ENCODE measurements at regions not wholly inside any gene's neighbourhood (a gene's known extent, or its start where the extent isn't known, plus 50 kb on each side); places are given as distances from the start of the nearest gene placed in this dataset.

DNA sequence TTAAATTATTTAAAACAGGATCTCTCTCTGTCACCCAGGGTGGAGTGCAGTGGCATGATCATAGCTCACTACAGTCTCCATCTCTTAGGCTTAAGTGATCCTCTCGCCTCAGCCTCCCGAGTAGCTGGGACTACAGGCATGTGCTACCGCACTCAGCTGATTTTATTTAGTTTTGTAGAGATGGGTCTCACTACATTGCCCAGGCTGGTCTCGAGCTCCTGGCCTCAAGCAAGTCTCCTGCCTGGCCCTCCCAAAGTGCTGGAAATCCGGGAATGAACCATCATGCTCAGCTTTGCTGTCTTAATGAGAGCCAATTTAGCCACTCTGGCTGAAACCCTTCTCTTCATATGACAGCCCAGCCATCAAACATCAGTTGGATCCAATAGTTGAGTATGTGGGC is 53.3 kb upstream of the NRP1 start:
- Mint-ChIP-seq H3K36me3 (no peaks in the 10 kb centered on the region), H3K4me1 (no peaks in the 10 kb centered on the region), H3K27me3 (ENCODE audit: low read depth in 3 of 3) (peaks cover 0 to 9% (median 7%) of the 10 kb centered on the region in 3 donors), H3K4me3 (no peak overlapping the region), H3K27ac (no peak overlapping the region), H3K9me3 (peaks cover 0 to 7% (median 3%) of the 10 kb centered on the region in 7 donors)
- TF ChIP-seq, protein P1, sequence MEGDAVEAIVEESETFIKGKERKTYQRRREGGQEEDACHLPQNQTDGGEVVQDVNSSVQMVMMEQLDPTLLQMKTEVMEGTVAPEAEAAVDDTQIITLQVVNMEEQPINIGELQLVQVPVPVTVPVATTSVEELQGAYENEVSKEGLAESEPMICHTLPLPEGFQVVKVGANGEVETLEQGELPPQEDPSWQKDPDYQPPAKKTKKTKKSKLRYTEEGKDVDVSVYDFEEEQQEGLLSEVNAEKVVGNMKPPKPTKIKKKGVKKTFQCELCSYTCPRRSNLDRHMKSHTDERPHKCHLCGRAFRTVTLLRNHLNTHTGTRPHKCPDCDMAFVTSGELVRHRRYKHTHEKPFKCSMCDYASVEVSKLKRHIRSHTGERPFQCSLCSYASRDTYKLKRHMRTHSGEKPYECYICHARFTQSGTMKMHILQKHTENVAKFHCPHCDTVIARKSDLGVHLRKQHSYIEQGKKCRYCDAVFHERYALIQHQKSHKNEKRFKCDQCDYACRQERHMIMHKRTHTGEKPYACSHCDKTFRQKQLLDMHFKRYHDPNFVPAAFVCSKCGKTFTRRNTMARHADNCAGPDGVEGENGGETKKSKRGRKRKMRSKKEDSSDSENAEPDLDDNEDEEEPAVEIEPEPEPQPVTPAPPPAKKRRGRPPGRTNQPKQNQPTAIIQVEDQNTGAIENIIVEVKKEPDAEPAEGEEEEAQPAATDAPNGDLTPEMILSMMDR (IDR thresholded peaks at IDR 0.05) = no peak
- WGBS (ENCODE audit: insufficient coverage) = 100% methylated on average over 1 of the region's 5 CpGs
- Histone ChIP-seq H2AFZ (ENCODE audit: insufficient read depth, low read depth, low read length, poor library complexity, severe bottlenecking) (no peak overlapping the region), H3K27ac (ENCODE audit: low read depth in 1 of 2, low read length in 2 of 2) (no peak overlapping the region), H3K9me3 (replicated peaks in 1 of 2; ENCODE audit: control insufficient read depth in 1 of 2, insufficient read depth in 1 of 2, low read length in 2 of 2) (no peaks in the 10 kb centered on the region), H3K4me3 (replicated peaks in 1 of 3; ENCODE audit: low read depth in 2 of 3, low read length in 3 of 3) (no peak overlapping the region), H3K4me2 (replicated peaks; ENCODE audit: extremely low read depth, low read length, poor library complexity, severe bottlenecking) (no peak overlapping the region), H4K20me1 (ENCODE audit: insufficient read depth, low read length) (no peaks in the 10 kb centered on the region), H3K9ac (ENCODE audit: insufficient read depth, low read length, poor library complexity, severe bottlenecking) (no peak overlapping the region), H3K79me2 (ENCODE audit: insufficient read depth, low read length) (no peaks in the 10 kb centered on the region), H3K36me3 (replicated peaks in 1 of 2; ENCODE audit: control insufficient read depth in 1 of 2, insufficient read depth in 2 of 2, low read length in 2 of 2) (no peaks in the 10 kb centered on the region), H3K4me1 (ENCODE audit: control insufficient read depth in 1 of 2, insufficient read depth in 2 of 2, low read length in 2 of 2) (no peaks in the 10 kb centered on the region), H3K27me3 (ENCODE audit: control insufficient read depth in 2 of 2, insufficient read depth in 2 of 2, low read length in 2 of 2) (peaks cover 0 to 2% of the 10 kb centered on the region in 2 donors)
- DNase-seq = no peak
- intact Hi-C loops (cut with micrococcal nuclease) = no loop called here

DNA sequence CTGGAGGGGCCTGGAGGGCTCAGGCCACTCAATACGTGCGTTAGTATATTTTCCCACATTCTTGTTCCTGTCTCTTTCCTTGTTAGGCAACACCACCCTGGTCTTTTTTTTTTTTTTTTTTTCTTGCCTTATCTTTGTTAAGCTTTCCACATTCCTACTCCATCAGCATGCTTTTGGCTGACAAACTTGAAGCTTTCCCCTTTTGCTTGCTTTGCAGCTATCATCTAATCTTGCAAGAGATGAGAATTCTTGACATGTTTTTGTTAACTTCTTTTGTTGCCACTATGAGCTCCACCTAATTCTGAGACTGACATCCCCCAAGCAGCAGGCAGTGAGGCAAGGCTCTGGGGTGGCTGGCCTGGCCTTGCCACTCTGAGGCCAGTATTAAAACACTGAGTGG is 52.5 kb upstream of the NRP1 start:
- no peak overlapping the region for H3K27ac ChIP-seq (ENCODE audit: low read depth in 1 of 2, low read length in 2 of 2)
- WGBS (ENCODE audit: insufficient coverage) = no CpG with 5 or more reads among the region's 2 CpGs
- no peak overlapping the region for H3K9ac ChIP-seq (ENCODE audit: insufficient read depth, low read length, poor library complexity, severe bottlenecking)
- no peaks in the 10 kb centered on the region for H3K36me3 Mint-ChIP-seq
- no peak overlapping the region for H2AFZ ChIP-seq (ENCODE audit: insufficient read depth, low read depth, low read length, poor library complexity, severe bottlenecking)
- H3K4me3 ChIP-seq (replicated peaks in 1 of 3; ENCODE audit: low read depth in 2 of 3, low read length in 3 of 3) = no peak overlapping the region
- peaks cover 0 to 2% of the 10 kb centered on the region in 2 donors for H3K27me3 ChIP-seq (ENCODE audit: control insufficient read depth in 2 of 2, insufficient read depth in 2 of 2, low read length in 2 of 2)
- H3K27me3 Mint-ChIP-seq (ENCODE audit: low read depth in 3 of 3) = peaks cover 1 to 9% (median 7%) of the 10 kb centered on the region in 3 donors
- H3K79me2 ChIP-seq (ENCODE audit: insufficient read depth, low read length) = no peaks in the 10 kb centered on the region
- no peak overlapping the region for H3K4me2 ChIP-seq (replicated peaks; ENCODE audit: extremely low read depth, low read length, poor library complexity, severe bottlenecking)
- no peak overlapping the region for H3K27ac Mint-ChIP-seq
- no peaks in the 10 kb centered on the region for H3K36me3 ChIP-seq (replicated peaks in 1 of 2; ENCODE audit: control insufficient read depth in 1 of 2, insufficient read depth in 2 of 2, low read length in 2 of 2)
- H4K20me1 ChIP-seq (ENCODE audit: insufficient read depth, low read length) = no peaks in the 10 kb centered on the region
- no peak for DNase-seq
- H3K9me3 ChIP-seq (replicated peaks in 1 of 2; ENCODE audit: control insufficient read depth in 1 of 2, insufficient read depth in 1 of 2, low read length in 2 of 2) = no peaks in the 10 kb centered on the region
- peaks cover 0 to 9% (median 3%) of the 10 kb centered on the region in 7 donors for H3K9me3 Mint-ChIP-seq
- H3K4me3 Mint-ChIP-seq = no peak overlapping the region
- intact Hi-C loops (cut with micrococcal nuclease) = no loop called here
- H3K4me1 ChIP-seq (ENCODE audit: control insufficient read depth in 1 of 2, insufficient read depth in 2 of 2, low read length in 2 of 2) = no peaks in the 10 kb centered on the region
- H3K4me1 Mint-ChIP-seq = no peaks in the 10 kb centered on the region
- TF ChIP-seq, protein P1 (IDR thresholded peaks at IDR 0.05) = no peak

All from CD14-positive monocyte (primary cell).